ENCODE measurements at regions not wholly inside any gene's neighbourhood (a gene's known extent, or its start where the extent isn't known, plus 50 kb on each side); places are given as distances from the start of the nearest gene placed in this dataset.

DNA sequence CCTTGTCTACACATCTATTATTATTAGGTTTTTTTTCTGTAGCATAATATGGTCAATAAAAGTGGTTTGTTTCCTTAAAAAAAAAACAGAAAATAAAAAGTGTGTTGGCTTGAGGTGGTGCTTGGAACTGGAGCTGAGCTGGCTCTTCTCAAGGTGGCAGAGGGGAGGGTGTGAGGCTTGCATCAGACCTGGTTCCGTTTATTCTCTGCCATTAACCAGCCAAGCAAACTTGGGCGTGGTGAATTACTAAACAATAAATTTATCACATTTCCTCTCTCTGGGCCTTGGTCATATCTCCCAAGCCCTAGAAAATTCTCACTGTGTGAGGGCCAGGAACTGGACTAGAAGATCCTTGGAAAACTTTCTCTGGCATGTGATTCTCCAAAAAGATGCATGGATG is 427.5 kb upstream of the MKI67 start:
- Mint-ChIP-seq H3K4me1 (peaks cover 5% of the 10 kb centered on the region), H3K27ac (no peak overlapping the region), H3K9me3 (peaks cover 14% of the 10 kb centered on the region), H3K27me3 (ENCODE audit: low read depth, poor library complexity) (peaks cover 22% of the 10 kb centered on the region), H3K4me3 (no peak overlapping the region), H3K36me3 (ENCODE audit: low read depth) (no peaks in the 10 kb centered on the region)
- TF ChIP-seq, protein P1, sequence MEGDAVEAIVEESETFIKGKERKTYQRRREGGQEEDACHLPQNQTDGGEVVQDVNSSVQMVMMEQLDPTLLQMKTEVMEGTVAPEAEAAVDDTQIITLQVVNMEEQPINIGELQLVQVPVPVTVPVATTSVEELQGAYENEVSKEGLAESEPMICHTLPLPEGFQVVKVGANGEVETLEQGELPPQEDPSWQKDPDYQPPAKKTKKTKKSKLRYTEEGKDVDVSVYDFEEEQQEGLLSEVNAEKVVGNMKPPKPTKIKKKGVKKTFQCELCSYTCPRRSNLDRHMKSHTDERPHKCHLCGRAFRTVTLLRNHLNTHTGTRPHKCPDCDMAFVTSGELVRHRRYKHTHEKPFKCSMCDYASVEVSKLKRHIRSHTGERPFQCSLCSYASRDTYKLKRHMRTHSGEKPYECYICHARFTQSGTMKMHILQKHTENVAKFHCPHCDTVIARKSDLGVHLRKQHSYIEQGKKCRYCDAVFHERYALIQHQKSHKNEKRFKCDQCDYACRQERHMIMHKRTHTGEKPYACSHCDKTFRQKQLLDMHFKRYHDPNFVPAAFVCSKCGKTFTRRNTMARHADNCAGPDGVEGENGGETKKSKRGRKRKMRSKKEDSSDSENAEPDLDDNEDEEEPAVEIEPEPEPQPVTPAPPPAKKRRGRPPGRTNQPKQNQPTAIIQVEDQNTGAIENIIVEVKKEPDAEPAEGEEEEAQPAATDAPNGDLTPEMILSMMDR (IDR thresholded peaks at IDR 0.05), result no peak
- DNase-seq, result no peak

DNA sequence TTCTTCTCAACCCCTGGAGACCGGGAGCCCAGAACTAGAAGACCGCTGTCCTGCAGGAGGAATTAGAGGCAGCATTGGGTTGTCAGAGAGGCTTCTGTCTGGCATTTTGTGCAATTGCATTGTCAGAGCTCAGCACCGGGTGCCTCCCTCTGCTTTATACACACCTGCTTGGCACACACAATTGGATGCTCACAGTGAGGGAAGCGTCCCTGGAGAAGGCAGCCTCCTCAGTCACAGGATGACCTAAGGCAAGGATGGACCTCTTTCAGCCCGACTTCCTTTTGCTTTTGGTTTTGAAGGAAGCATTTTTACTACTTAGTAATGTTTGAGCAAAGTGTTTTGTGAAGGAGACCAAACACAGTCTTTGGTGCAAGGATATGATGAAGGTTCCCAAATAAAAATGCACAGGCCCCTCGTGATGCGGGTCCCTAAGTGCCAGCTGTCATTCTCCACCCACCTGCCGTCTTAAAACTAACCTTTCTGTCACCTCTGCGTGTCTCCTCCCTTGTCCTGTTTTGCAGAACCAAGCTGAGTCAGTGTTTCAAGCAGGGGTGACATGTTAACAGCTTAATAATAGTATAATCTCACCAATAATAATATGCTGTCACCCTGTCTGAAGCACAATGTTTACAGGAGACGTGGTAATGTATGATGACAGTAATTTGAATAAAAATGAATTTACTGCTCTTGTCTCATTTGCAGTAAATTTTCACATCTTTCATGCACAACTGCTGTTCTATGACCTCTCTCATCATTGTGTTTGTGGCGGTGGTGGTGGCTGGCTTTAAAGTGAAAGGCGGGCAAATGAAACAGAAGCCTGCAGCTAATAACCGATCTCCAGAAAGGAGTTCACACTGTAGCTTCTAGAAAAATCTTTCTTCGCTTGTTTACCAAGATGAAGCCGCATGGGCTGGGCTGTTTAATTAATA is 430.2 kb upstream of the MKI67 start:
- DNase-seq, result no peak
- Mint-ChIP-seq H3K4me3 (no peak overlapping the region), H3K9me3 (peaks cover 25% of the 10 kb centered on the region), H3K36me3 (ENCODE audit: low read depth) (no peaks in the 10 kb centered on the region), H3K27me3 (ENCODE audit: low read depth, poor library complexity) (peaks cover 19% of the 10 kb centered on the region), H3K4me1 (peaks cover 5% of the 10 kb centered on the region), H3K27ac (no peak overlapping the region)
- TF ChIP-seq, protein P1 (IDR thresholded peaks at IDR 0.05), result no peak

DNA sequence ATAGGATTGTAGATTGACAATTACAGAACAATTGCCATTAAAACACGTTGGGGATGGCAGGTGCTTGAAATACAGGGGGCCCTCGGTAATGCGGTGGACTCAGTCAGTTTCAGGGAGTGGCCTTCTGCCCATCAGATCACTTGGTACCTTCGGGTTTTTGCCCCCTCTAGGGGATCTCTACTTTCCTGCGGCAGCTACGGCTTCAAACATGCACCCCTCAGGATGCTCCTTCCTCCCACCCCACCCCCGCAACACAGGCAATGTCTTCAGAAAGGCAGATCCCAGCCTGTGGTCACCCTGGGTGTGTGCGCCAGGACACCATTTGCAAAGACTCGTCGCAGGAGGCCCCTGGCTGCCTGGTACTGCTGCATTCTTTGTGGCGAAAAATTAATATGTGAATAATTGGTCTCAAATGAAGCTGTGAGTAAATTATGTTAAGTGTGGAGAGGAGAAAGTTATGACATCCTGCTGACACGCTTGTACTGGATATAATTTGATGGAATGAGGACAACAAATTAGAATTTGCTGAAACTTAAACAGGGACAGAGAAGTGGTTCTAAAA is 431.0 kb upstream of the MKI67 start:
- H3K36me3 Mint-ChIP-seq (ENCODE audit: low read depth), result no peaks in the 10 kb centered on the region

DNA sequence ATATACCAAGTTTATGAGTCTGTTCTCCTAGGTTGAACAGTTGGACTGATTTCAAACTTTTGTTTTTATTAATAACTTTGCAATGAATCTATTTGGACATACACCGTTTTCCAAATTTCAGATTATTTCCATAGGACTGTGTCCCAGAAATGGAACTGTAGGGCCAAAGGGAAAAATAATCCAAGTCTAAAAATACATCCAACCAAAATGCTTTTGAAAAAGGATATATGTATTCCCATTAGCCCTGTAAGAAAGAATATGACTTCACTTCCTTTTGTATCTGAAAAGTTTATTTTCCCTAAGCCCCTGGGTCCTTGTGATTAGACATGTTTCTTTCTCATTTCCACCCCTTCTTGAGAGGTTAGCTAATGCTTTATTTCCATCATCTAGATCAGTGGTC is 434.2 kb upstream of the MKI67 start:
- peaks cover 5% of the 10 kb centered on the region for H3K4me1 Mint-ChIP-seq
- TF ChIP-seq, protein P1 (IDR thresholded peaks at IDR 0.05), result no peak
- H3K4me3 Mint-ChIP-seq, result no peak overlapping the region
- H3K36me3 Mint-ChIP-seq (ENCODE audit: low read depth), result no peaks in the 10 kb centered on the region
- peaks cover 34% of the 10 kb centered on the region for H3K9me3 Mint-ChIP-seq
- DNase-seq, result no peak
- H3K27me3 Mint-ChIP-seq (ENCODE audit: low read depth, poor library complexity), result peaks cover 20% of the 10 kb centered on the region
- H3K27ac Mint-ChIP-seq, result no peak overlapping the region

More for the DNA sequence above, 431.0 kb upstream of the MKI67 start:
- no peak overlapping the region for H3K27ac Mint-ChIP-seq
- H3K9me3 Mint-ChIP-seq, result peaks cover 33% of the 10 kb centered on the region
- H3K4me3 Mint-ChIP-seq, result no peak overlapping the region
- TF ChIP-seq, protein P1 (IDR thresholded peaks at IDR 0.05), result no peak
- no peak for DNase-seq
- peaks cover 22% of the 10 kb centered on the region for H3K27me3 Mint-ChIP-seq (ENCODE audit: low read depth, poor library complexity)
- peaks cover 5% of the 10 kb centered on the region for H3K4me1 Mint-ChIP-seq

DNA sequence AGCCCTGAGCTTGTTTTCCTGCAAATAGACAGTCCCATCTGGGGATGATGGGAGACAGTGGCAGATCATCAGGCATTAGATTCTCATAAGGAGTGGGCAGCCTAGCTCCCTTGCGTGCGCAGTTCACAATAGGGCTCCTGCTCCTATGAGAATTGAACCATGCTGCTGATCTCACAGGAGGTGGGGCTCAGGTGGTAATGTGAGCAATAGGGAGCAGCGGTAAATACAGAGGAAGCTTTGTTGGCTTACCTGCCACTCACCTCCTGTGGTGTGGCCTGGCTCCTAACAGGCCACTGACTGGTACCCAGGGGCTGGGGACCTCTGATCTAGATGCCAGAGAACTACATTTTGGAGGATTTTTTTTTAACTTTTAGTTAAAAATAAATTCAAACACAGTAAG is 434.8 kb upstream of the MKI67 start:
- peaks cover 20% of the 10 kb centered on the region for H3K27me3 Mint-ChIP-seq (ENCODE audit: low read depth, poor library complexity)
- H3K27ac Mint-ChIP-seq, result no peak overlapping the region
- H3K4me3 Mint-ChIP-seq, result no peak overlapping the region
- TF ChIP-seq, protein P1 (IDR thresholded peaks at IDR 0.05), result no peak
- no peak for DNase-seq
- H3K9me3 Mint-ChIP-seq, result peaks cover 34% of the 10 kb centered on the region
- no peaks in the 10 kb centered on the region for H3K36me3 Mint-ChIP-seq (ENCODE audit: low read depth)
- H3K4me1 Mint-ChIP-seq, result peaks cover 5% of the 10 kb centered on the region
